ENCODE measurements at regions not wholly inside any gene's neighbourhood (a gene's known extent, or its start where the extent isn't known, plus 50 kb on each side); places are given as distances from the start of the nearest gene placed in this dataset.

DNA sequence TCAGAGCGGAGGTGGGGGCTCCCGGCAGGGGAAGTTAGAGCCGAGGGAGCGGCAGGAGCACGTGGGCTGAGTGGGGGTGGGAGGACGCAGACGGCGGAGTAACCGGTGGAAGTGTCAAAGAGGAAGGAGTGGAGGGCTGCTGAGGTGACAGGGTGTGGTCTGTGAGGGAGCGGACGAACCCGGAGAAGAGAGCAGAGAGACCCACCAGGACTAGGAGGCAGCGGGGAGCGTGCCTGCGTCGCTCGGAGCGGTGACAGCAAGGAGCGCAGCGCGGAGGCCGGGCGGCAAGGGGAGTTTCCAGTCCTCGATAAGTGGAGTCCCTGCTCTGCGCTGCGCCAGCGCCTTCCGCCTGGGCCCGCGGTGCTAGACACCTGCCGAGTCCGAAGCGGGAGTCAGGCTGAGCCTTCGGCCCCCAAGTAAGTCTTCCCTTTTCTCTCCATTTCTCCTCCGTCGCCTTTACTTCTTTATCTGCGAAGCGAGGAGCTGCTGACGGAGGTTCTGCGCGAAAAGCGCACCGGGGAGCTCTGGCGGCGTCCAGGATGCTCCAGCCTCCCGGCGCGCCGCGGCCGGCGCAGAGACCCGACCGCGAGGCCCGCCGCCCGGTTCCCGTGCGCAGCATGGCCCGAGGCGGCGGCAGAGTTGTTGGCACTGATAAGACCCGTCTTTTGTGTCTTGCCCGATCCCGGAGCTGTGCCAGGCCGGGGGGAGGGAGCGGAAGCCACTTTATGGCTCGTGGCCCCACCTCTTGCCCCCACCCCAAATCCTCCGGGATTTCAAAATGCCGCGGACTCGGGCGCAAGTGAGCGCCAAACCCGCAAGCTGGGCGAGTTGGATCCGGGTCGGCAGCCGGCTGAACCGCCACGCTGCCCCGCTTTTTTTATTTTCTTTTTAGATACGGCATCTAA, 533.0 kb upstream of the SEMA6D start:
- no peak for ATAC-seq (ENCODE audit: poor library complexity)
- H3K27ac Mint-ChIP-seq, result no peak overlapping the region
- CTCF ChIA-PET, result no interaction called here

DNA sequence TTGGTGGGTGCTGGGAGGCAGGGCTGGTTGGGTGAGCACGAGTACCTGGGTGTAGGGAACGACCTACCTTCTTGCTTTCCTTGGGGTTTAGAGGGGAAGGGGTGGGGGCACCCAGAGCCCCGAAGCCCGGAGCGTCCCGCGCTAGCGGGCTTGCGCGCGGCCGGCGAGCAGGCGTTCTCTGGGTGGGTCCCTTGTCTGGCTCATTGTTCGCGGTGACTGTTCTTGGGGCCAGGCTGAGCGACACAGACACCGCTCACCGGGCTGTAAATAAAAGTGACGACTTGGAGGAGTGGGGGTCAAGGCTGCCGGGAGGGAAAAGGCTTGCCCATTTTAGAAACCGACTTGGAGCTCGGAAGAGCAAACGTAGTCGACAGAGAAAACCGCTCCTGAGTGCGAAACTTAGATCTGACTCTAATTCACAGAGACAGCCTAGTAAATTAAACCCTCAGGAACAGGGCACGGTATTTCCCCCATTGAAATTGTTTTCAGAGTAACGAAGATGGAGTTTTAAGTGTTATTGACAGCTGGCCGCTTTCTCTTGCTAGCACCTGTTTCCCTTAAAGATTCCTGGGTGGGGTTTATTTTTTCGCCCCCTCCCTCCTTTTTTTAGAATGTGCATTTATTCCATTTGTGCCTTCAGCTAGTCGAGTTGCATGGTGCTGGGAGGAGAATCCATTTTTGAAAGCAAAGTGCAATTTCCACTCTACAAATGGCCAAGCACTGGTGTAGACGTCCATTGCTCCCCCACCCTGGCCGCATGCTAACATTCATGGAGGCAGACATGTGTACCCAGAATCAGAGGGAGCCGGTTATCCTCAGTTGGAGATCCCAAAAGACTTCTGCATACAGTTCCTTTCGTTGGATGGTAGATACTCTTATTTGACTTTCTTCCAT, 532.1 kb upstream of the SEMA6D start:
- CTCF ChIA-PET, result no interaction called here
- H3K27me3 ChIP-seq (ENCODE audit: control insufficient read depth in 1 of 2, insufficient read depth in 2 of 2, low read length in 2 of 2), result peaks cover 22 to 35% of the 10 kb centered on the region in 2 experiments

More for the DNA sequence above, 533.0 kb upstream of the SEMA6D start:
- intact Hi-C loops (cut with DNase I, micrococcal nuclease), result no loop called here
- no peaks in the 10 kb centered on the region for H3K36me3 ChIP-seq (ENCODE audit: insufficient read depth, low read length)
- Mint-ChIP-seq H3K27me3 (peaks cover 54% of the 10 kb centered on the region), H3K36me3 (ENCODE audit: low read depth) (no peaks in the 10 kb centered on the region), H3K4me1 (ENCODE audit: low read depth) (peaks cover 6% of the 10 kb centered on the region), H3K4me3 (no peak overlapping the region), H3K9me3 (no peaks in the 10 kb centered on the region)
- POLR2A ChIA-PET, result no interaction called here
- H3K27me3 ChIP-seq (ENCODE audit: control insufficient read depth in 1 of 2, insufficient read depth in 2 of 2, low read length in 2 of 2), result peaks cover 22 to 35% of the 10 kb centered on the region in 2 experiments
- H3K4me3 ChIP-seq (ENCODE audit: low read length), result no peak overlapping the region
- H3K27ac ChIP-seq (ENCODE audit: low read depth in 1 of 2, low read length in 2 of 2), result no peak overlapping the region
- peaks cover 0 to 14% of the 10 kb centered on the region in 2 experiments for H3K9me3 ChIP-seq (ENCODE audit: control insufficient read depth in 1 of 2, insufficient read depth in 1 of 2, low read length in 2 of 2)
- no peaks in the 10 kb centered on the region for H3K4me1 ChIP-seq (ENCODE audit: insufficient read depth, low read length)
- no peak for DNase-seq
- TF ChIP-seq, protein P1, sequence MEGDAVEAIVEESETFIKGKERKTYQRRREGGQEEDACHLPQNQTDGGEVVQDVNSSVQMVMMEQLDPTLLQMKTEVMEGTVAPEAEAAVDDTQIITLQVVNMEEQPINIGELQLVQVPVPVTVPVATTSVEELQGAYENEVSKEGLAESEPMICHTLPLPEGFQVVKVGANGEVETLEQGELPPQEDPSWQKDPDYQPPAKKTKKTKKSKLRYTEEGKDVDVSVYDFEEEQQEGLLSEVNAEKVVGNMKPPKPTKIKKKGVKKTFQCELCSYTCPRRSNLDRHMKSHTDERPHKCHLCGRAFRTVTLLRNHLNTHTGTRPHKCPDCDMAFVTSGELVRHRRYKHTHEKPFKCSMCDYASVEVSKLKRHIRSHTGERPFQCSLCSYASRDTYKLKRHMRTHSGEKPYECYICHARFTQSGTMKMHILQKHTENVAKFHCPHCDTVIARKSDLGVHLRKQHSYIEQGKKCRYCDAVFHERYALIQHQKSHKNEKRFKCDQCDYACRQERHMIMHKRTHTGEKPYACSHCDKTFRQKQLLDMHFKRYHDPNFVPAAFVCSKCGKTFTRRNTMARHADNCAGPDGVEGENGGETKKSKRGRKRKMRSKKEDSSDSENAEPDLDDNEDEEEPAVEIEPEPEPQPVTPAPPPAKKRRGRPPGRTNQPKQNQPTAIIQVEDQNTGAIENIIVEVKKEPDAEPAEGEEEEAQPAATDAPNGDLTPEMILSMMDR (IDR thresholded peaks at IDR 0.05), result no peak

DNA sequence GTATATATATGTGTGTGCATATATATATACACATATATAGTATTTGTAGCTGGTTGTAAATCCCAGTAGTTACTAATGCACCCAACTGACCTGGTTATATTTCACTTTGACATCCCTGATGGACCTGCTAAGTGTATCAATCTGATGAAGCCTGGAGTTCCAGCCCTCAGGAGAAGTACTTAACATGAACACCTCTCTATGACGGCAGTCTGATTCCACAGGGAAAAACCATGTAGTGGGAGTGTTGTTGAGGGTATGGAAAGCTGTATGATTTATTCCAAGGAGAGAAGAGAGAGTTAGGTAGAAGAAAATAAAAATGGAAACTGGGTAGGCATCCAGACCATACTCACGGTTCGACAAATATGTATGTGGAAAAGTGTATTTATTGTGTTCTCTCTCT, 531.2 kb upstream of the SEMA6D start:
- H3K9me3 Mint-ChIP-seq, result no peaks in the 10 kb centered on the region
- peaks cover 22 to 35% of the 10 kb centered on the region in 2 experiments for H3K27me3 ChIP-seq (ENCODE audit: control insufficient read depth in 1 of 2, insufficient read depth in 2 of 2, low read length in 2 of 2)
- TF ChIP-seq, protein P1 (IDR thresholded peaks at IDR 0.05), result no peak

More for the DNA sequence above, 532.1 kb upstream of the SEMA6D start:
- peaks cover 6% of the 10 kb centered on the region for H3K4me1 Mint-ChIP-seq (ENCODE audit: low read depth)
- H3K4me3 Mint-ChIP-seq, result no peak overlapping the region
- POLR2A ChIA-PET, result no interaction called here
- no peaks in the 10 kb centered on the region for H3K9me3 Mint-ChIP-seq
- TF ChIP-seq, protein P1 (IDR thresholded peaks at IDR 0.05), result no peak
- DNase-seq (no peak), ATAC-seq (ENCODE audit: poor library complexity) (no peak)
- no peaks in the 10 kb centered on the region for H3K36me3 Mint-ChIP-seq (ENCODE audit: low read depth)
- intact Hi-C loops (cut with DNase I, micrococcal nuclease), result no loop called here
- H3K4me1 ChIP-seq (ENCODE audit: insufficient read depth, low read length), result no peaks in the 10 kb centered on the region
- no peaks in the 10 kb centered on the region for H3K36me3 ChIP-seq (ENCODE audit: insufficient read depth, low read length)
- H3K27ac Mint-ChIP-seq, result no peak overlapping the region
- no peak overlapping the region for H3K27ac ChIP-seq (ENCODE audit: low read depth in 1 of 2, low read length in 2 of 2)
- peaks cover 0 to 14% of the 10 kb centered on the region in 2 experiments for H3K9me3 ChIP-seq (ENCODE audit: control insufficient read depth in 1 of 2, insufficient read depth in 1 of 2, low read length in 2 of 2)
- H3K4me3 ChIP-seq (ENCODE audit: low read length), result no peak overlapping the region
- peaks cover 54% of the 10 kb centered on the region for H3K27me3 Mint-ChIP-seq

More for the DNA sequence above, 531.2 kb upstream of the SEMA6D start:
- H3K36me3 Mint-ChIP-seq (ENCODE audit: low read depth), result no peaks in the 10 kb centered on the region
- CTCF ChIA-PET, result no interaction called here
- H3K27ac Mint-ChIP-seq, result no peak overlapping the region
- Histone ChIP-seq H3K4me1 (ENCODE audit: insufficient read depth, low read length) (no peaks in the 10 kb centered on the region), H3K27ac (ENCODE audit: low read depth in 1 of 2, low read length in 2 of 2) (no peak overlapping the region), H3K4me3 (ENCODE audit: low read length) (no peak overlapping the region), H3K9me3 (ENCODE audit: control insufficient read depth in 1 of 2, insufficient read depth in 1 of 2, low read length in 2 of 2) (peaks cover 0 to 14% of the 10 kb centered on the region in 2 experiments), H3K36me3 (ENCODE audit: insufficient read depth, low read length) (no peaks in the 10 kb centered on the region)
- DNase-seq (no peak), ATAC-seq (ENCODE audit: poor library complexity) (no peak)
- POLR2A ChIA-PET, result no interaction called here
- intact Hi-C loops (cut with DNase I, micrococcal nuclease), result no loop called here
- peaks cover 54% of the 10 kb centered on the region for H3K27me3 Mint-ChIP-seq
- peaks cover 6% of the 10 kb centered on the region for H3K4me1 Mint-ChIP-seq (ENCODE audit: low read depth)
- no peak overlapping the region for H3K4me3 Mint-ChIP-seq

All from CD4-positive, alpha-beta T cell (primary cell).